ENCODE measurements at regions not wholly inside any gene's neighbourhood (a gene's known extent, or its start where the extent isn't known, plus 50 kb on each side); places are given as distances from the start of the nearest gene placed in this dataset.
"Not testable (repeated sequence)": the region's sequence is repeated elsewhere in the genome, so short reads cannot be mapped to it uniquely, and the experiment has no call there.

DNA sequence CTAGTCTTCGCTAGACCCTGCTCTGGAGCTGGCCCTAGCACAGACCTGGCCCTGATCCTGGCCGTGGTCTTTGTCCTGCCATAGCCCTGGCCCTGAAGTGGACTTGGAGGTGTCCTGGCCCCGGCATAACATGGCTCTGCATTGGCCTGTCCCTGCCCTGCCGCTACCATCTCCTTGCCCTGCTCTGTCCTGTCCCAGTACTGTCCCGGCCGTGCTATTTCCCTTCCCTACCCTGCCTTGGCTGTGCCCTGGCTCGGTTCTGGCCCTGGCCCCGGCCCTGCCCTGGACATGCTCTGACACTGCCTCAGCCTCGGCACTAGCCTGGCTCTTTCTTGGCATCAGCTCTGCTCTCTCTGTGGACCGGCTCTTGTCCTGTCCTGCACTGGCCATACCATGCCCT is 331.8 kb upstream of the PLGLB1 start:
- not testable (repeated sequence) for H3K4me1 ChIP-seq (ENCODE audit: low read length); H3K36me3 ChIP-seq (ENCODE audit: insufficient read depth, low read length); H3K9me3 ChIP-seq (ENCODE audit: low read length); H2AFZ ChIP-seq (ENCODE audit: low read length); H3K4me2 ChIP-seq (ENCODE audit: low read depth, low read length, poor library complexity, severe bottlenecking); H3K27ac ChIP-seq (ENCODE audit: low read length); H3K9me2 ChIP-seq (replicated peaks; ENCODE audit: insufficient read depth, low read length); H3K27me3 ChIP-seq (ENCODE audit: low read length); H3K4me3 ChIP-seq (ENCODE audit: low read length); DNase-seq; H3K79me2 ChIP-seq (ENCODE audit: low read length); H4K20me1 ChIP-seq (ENCODE audit: insufficient read depth, low read depth, low read length); H3K9ac ChIP-seq (ENCODE audit: low read length)

DNA sequence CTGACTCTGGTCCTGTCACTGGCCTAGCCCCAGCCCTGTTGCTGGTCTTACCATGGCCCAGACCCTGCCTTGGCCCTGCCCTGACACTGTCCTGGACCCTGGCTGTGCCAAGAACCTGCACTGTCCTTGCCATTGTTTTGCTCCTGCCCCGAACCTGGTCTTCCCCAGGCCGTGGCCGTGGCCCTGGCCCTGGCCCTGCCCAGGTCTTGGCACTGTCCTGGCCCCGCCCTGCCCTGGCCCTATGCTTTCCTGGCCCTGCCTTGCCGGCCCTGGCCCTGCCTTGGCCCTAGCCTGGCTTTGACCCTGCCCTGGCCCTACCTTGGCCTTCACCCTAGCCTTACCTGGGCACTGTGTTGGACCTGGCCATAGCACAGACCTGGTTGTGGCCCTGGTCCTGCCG is 332.5 kb upstream of the PLGLB1 start:
- not testable (repeated sequence) for H2AFZ ChIP-seq (ENCODE audit: low read length); H3K36me3 ChIP-seq (ENCODE audit: insufficient read depth, low read length); DNase-seq; H3K27ac ChIP-seq (ENCODE audit: low read length); H4K20me1 ChIP-seq (ENCODE audit: insufficient read depth, low read depth, low read length); H3K4me3 ChIP-seq (ENCODE audit: low read length); H3K9me3 ChIP-seq (ENCODE audit: low read length); H3K4me1 ChIP-seq (ENCODE audit: low read length); H3K4me2 ChIP-seq (ENCODE audit: low read depth, low read length, poor library complexity, severe bottlenecking); H3K79me2 ChIP-seq (ENCODE audit: low read length); H3K27me3 ChIP-seq (ENCODE audit: low read length); H3K9ac ChIP-seq (ENCODE audit: low read length); H3K9me2 ChIP-seq (replicated peaks; ENCODE audit: insufficient read depth, low read length)

DNA sequence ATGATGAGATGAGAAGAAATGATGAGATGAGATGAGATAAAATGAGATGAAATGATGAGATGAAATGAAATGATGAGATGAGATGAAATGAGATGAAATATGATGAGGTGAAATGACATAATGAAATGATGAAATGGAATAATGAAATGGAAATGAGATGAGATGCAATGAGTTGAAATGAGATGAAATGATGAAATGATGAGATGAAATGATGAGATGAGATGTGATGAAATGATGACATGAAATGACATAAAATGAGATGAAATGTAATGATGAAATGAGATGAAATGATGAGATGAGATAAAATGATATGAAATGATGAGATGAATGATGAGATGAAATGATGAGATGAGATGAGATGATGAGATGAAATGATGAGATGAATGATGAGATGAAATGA is 338.6 kb upstream of the PLGLB1 start:
- not testable (repeated sequence) for H3K9me2 ChIP-seq (replicated peaks; ENCODE audit: insufficient read depth, low read length); H3K79me2 ChIP-seq (ENCODE audit: low read length); DNase-seq; H3K9me3 ChIP-seq (ENCODE audit: low read length); H3K4me1 ChIP-seq (ENCODE audit: low read length); H3K36me3 ChIP-seq (ENCODE audit: insufficient read depth, low read length); H3K4me3 ChIP-seq (ENCODE audit: low read length); H4K20me1 ChIP-seq (ENCODE audit: insufficient read depth, low read depth, low read length); H3K27me3 ChIP-seq (ENCODE audit: low read length); H3K4me2 ChIP-seq (ENCODE audit: low read depth, low read length, poor library complexity, severe bottlenecking); H2AFZ ChIP-seq (ENCODE audit: low read length); H3K27ac ChIP-seq (ENCODE audit: low read length); H3K9ac ChIP-seq (ENCODE audit: low read length)

- not testable (repeated sequence) for H3K27me3 ChIP-seq (ENCODE audit: low read length); H3K27ac ChIP-seq (ENCODE audit: low read length); H3K4me2 ChIP-seq (ENCODE audit: low read depth, low read length, poor library complexity, severe bottlenecking); H2AFZ ChIP-seq (ENCODE audit: low read length); H3K79me2 ChIP-seq (ENCODE audit: low read length); H3K9me3 ChIP-seq (ENCODE audit: low read length); H3K9ac ChIP-seq (ENCODE audit: low read length); DNase-seq; H3K9me2 ChIP-seq (replicated peaks; ENCODE audit: insufficient read depth, low read length); H4K20me1 ChIP-seq (ENCODE audit: insufficient read depth, low read depth, low read length); H3K4me1 ChIP-seq (ENCODE audit: low read length); H3K36me3 ChIP-seq (ENCODE audit: insufficient read depth, low read length); H3K4me3 ChIP-seq (ENCODE audit: low read length)
Observed at GRCh38 chr2:87360927-87361326, 339.3 kb upstream of the PLGLB1 start.

DNA sequence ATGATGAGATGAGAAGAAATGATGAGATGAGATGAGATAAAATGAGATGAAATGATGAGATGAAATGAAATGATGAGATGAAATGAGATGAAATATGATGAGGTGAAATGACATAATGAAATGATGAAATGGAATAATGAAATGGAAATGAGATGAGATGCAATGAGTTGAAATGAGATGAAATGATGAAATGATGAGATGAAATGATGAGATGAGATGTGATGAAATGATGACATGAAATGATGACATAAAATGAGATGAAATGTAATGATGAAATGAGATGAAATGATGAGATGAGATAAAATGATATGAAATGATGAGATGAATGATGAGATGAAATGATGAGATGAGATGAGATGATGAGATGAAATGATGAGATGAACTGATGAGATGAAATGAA is 340.2 kb upstream of the PLGLB1 start:
- H3K27me3 ChIP-seq (ENCODE audit: low read length); H3K79me2 ChIP-seq (ENCODE audit: low read length); H2AFZ ChIP-seq (ENCODE audit: low read length); H3K9me2 ChIP-seq (replicated peaks; ENCODE audit: insufficient read depth, low read length); H3K27ac ChIP-seq (ENCODE audit: low read length); H3K4me1 ChIP-seq (ENCODE audit: low read length); H3K9ac ChIP-seq (ENCODE audit: low read length); H3K4me3 ChIP-seq (ENCODE audit: low read length); H3K36me3 ChIP-seq (ENCODE audit: insufficient read depth, low read length); H4K20me1 ChIP-seq (ENCODE audit: insufficient read depth, low read depth, low read length); H3K9me3 ChIP-seq (ENCODE audit: low read length); H3K4me2 ChIP-seq (ENCODE audit: low read depth, low read length, poor library complexity, severe bottlenecking); DNase-seq: not testable (repeated sequence)

DNA sequence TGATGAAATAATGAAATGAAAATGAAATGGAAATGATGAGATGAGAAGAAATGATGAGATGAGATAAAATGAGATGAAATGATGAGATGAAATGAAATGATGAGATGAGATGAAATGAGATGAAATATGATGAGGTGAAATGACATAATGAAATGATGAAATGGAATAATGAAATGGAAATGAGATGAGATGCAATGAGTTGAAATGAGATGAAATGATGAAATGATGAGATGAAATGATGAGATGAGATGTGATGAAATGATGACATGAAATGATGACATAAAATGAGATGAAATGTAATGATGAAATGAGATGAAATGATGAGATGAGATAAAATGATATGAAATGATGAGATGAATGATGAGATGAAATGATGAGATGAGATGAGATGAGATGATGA is 342.7 kb upstream of the PLGLB1 start:
- not testable (repeated sequence) for H3K9me3 ChIP-seq (ENCODE audit: low read length); H3K4me2 ChIP-seq (ENCODE audit: low read depth, low read length, poor library complexity, severe bottlenecking); DNase-seq; H3K79me2 ChIP-seq (ENCODE audit: low read length); H3K4me1 ChIP-seq (ENCODE audit: low read length); H3K4me3 ChIP-seq (ENCODE audit: low read length); H2AFZ ChIP-seq (ENCODE audit: low read length); H3K36me3 ChIP-seq (ENCODE audit: insufficient read depth, low read length); H3K27me3 ChIP-seq (ENCODE audit: low read length); H3K27ac ChIP-seq (ENCODE audit: low read length); H4K20me1 ChIP-seq (ENCODE audit: insufficient read depth, low read depth, low read length); H3K9me2 ChIP-seq (replicated peaks; ENCODE audit: insufficient read depth, low read length); H3K9ac ChIP-seq (ENCODE audit: low read length)

DNA sequence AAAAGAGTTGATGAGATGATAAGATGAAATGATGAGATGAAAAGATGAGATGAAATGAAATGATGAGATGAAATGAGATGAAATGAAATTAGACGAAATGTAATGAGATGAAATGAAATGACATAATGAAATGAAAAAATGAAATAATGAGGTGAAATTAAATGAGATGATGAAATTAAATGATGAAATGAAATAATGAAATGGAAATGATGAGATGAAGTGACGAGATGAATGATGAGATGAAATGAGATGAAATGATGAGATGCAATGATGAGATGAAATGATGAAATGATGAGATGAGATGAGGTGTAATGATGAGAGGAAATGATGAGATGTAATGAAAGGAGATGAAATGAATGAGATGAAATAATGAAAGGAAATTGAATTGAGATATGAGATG is 343.4 kb upstream of the PLGLB1 start:
- not testable (repeated sequence) for H3K27me3 ChIP-seq (ENCODE audit: low read length); H3K27ac ChIP-seq (ENCODE audit: low read length); H3K9ac ChIP-seq (ENCODE audit: low read length); H2AFZ ChIP-seq (ENCODE audit: low read length); H3K4me1 ChIP-seq (ENCODE audit: low read length); H3K9me2 ChIP-seq (replicated peaks; ENCODE audit: insufficient read depth, low read length); H3K36me3 ChIP-seq (ENCODE audit: insufficient read depth, low read length); H4K20me1 ChIP-seq (ENCODE audit: insufficient read depth, low read depth, low read length); DNase-seq; H3K4me3 ChIP-seq (ENCODE audit: low read length); H3K79me2 ChIP-seq (ENCODE audit: low read length); H3K4me2 ChIP-seq (ENCODE audit: low read depth, low read length, poor library complexity, severe bottlenecking); H3K9me3 ChIP-seq (ENCODE audit: low read length)

DNA sequence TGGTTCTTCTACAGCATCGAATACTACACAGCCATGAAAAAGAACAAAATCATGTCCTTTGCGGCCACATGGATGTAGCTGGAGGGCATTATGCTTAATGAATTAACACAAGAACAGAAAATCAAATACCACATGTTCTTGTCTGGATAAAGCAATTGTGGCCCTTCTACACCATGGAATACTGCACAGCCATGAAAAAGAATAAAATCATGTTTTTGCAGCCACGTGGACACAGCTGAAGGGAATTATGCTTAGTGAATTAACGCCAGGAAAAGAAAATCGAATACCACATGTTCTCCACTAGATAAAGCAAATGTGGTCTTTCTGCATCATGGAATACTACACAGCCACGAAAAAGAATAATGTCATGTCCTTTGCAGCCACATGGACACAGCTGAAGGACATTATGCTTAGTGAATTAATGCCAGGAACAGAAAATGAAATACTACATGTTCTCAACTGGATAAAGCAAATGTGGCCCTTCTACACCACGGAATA is 361.8 kb upstream of the PLGLB2 start:
- not testable (repeated sequence) for H3K9me3 ChIP-seq (ENCODE audit: low read length); H3K9me2 ChIP-seq (replicated peaks; ENCODE audit: insufficient read depth, low read length); H3K9ac ChIP-seq (ENCODE audit: low read length); H3K4me3 ChIP-seq (ENCODE audit: low read length); H2AFZ ChIP-seq (ENCODE audit: low read length); H3K79me2 ChIP-seq (ENCODE audit: low read length); H3K27ac ChIP-seq (ENCODE audit: low read length); H3K4me2 ChIP-seq (ENCODE audit: low read depth, low read length, poor library complexity, severe bottlenecking); H3K36me3 ChIP-seq (ENCODE audit: insufficient read depth, low read length); H4K20me1 ChIP-seq (ENCODE audit: insufficient read depth, low read depth, low read length); H3K27me3 ChIP-seq (ENCODE audit: low read length); H3K4me1 ChIP-seq (ENCODE audit: low read length)
- peak; percentile 36 for DNase-seq

GRCh38 chr2:87395784-87396183 is 352.1 kb upstream of the PLGLB2 start:
- H3K9me3 ChIP-seq (ENCODE audit: low read length); H3K4me3 ChIP-seq (ENCODE audit: low read length); H3K27me3 ChIP-seq (ENCODE audit: low read length); H2AFZ ChIP-seq (ENCODE audit: low read length); H4K20me1 ChIP-seq (ENCODE audit: insufficient read depth, low read depth, low read length); H3K9me2 ChIP-seq (replicated peaks; ENCODE audit: insufficient read depth, low read length); H3K36me3 ChIP-seq (ENCODE audit: insufficient read depth, low read length); H3K27ac ChIP-seq (ENCODE audit: low read length); H3K9ac ChIP-seq (ENCODE audit: low read length); H3K79me2 ChIP-seq (ENCODE audit: low read length); DNase-seq; H3K4me2 ChIP-seq (ENCODE audit: low read depth, low read length, poor library complexity, severe bottlenecking); H3K4me1 ChIP-seq (ENCODE audit: low read length): not testable (repeated sequence)

All from Karpas-422 (cell line).